PC-9 (cell line): ENCODE measurements at regions not wholly inside any gene's neighbourhood (a gene's known extent, or its start where the extent isn't known, plus 50 kb on each side); places are given as distances from the start of the nearest gene placed in this dataset.

Experiments used
- BruUV-seq: library from RNA; stranded (reverse); fragments of 400-500 nt; replicated peaks from 2 replicates; lab custom pipeline; 2021; lab: Mats Ljungman, UMichigan
- CTCF ChIA-PET: fragments of 300-600 bp; sonication (Branson Sonifier 250); formaldehyde crosslinking; loops from one replicate; lab custom pipeline; 2022; ENCODE audit warnings: antibody characterized with exemption; lab: Charles Lee
- POLR2A ChIA-PET: fragments of 300-600 bp; sonication (Branson Sonifier 250); formaldehyde crosslinking; loops from one replicate; lab custom pipeline; 2022; ENCODE audit warnings: antibody characterized with exemption; ENCODE audit not compliant: unreplicated experiment; lab: Charles Lee
- DNase-seq, 2 experiments: peaks; one replicate each; pipeline versions ENCODE4 v3.0.0 to v3.0.0-alpha.2; 2015 to 2022; ENCODE audit warnings: mixed read lengths in 1 of 2
- H2AFZ ChIP-seq: fragments of 200-600 bp; sonication (generic); 2 replicates; pipeline ENCODE4 v1.8.1; 2017; ENCODE audit warnings: antibody characterized with exemption
- H3F3A ChIP-seq: fragments of 200-600 bp; sonication (generic); 2 replicates; pipeline ENCODE4 v1.8.1; 2017; ENCODE audit warnings: antibody characterized with exemption, mild to moderate bottlenecking, low read depth; ENCODE audit not compliant: insufficient read depth
- H3K27ac ChIP-seq: fragments of 200-600 bp; sonication (generic); 2 replicates; pipeline ENCODE4 v1.6.1; 2016; ENCODE audit warnings: mixed run types
- H3K27me3 ChIP-seq: fragments of 200-600 bp; sonication (generic); 2 replicates; pipeline ENCODE4 v1.6.1; 2016; ENCODE audit warnings: low read depth, mixed run types; ENCODE audit not compliant: insufficient read depth
- H3K36me3 ChIP-seq: fragments of 200-600 bp; sonication (generic); 2 replicates; pipeline ENCODE4 v1.6.1; 2016; ENCODE audit warnings: low read depth, mixed run types
- H3K4me1 ChIP-seq: fragments of 200-600 bp; sonication (generic); replicated peaks from 2 replicates; pipeline ENCODE4 v1.6.1; 2016; ENCODE audit warnings: mixed run types; ENCODE audit not compliant: insufficient read depth
- H3K4me2 ChIP-seq: fragments of 200-600 bp; sonication (generic); 2 replicates; pipeline ENCODE4 v1.6.1; 2017; ENCODE audit warnings: mixed run types
- H3K4me3 ChIP-seq: fragments of 200-600 bp; sonication (generic); 2 replicates; pipeline ENCODE4 v1.6.1; 2016; ENCODE audit warnings: mixed run types
- H3K79me2 ChIP-seq: fragments of 200-600 bp; sonication (generic); 2 replicates; pipeline ENCODE4 v1.6.1; 2017; ENCODE audit warnings: low read depth, mixed run types
- H3K9me2 ChIP-seq: fragments of 200-600 bp; sonication (generic); 2 replicates; pipeline ENCODE4 v1.8.1; 2017; ENCODE audit warnings: mild to moderate bottlenecking; ENCODE audit not compliant: insufficient read depth
- H3K9me3 ChIP-seq: fragments of 200-600 bp; sonication (generic); 2 replicates; pipeline ENCODE4 v1.8.1; 2016; ENCODE audit warnings: low read depth; ENCODE audit not compliant: insufficient read depth
- H4K20me1 ChIP-seq: fragments of 200-600 bp; sonication (generic); 2 replicates; pipeline ENCODE4 v1.8.1; 2017; ENCODE audit not compliant: insufficient read depth
- EZH2 ChIP-seq: fragments of 200-600 bp; sonication (generic); IDR thresholded peaks from 2 replicates; pipeline ENCODE4 v1.8.0; 2017; ENCODE audit warnings: antibody characterized with exemption, low read depth
- intact Hi-C: fragments of 100-400 bp; cut with micrococcal nuclease; formaldehyde crosslinking; loops from one replicate; pipeline ENCODE4 v1.10.0; 2022; ENCODE audit not compliant: unreplicated experiment
- TF ChIP-seq, protein P1 (sequence below): fragments of 200-600 bp; sonication (generic); conservative IDR thresholded peaks from 2 replicates; pipeline ENCODE4 v1.6.1; 2017; ENCODE audit warnings: mixed run types, antibody characterized with exemption, mild to moderate bottlenecking, moderate library complexity

DNA sequence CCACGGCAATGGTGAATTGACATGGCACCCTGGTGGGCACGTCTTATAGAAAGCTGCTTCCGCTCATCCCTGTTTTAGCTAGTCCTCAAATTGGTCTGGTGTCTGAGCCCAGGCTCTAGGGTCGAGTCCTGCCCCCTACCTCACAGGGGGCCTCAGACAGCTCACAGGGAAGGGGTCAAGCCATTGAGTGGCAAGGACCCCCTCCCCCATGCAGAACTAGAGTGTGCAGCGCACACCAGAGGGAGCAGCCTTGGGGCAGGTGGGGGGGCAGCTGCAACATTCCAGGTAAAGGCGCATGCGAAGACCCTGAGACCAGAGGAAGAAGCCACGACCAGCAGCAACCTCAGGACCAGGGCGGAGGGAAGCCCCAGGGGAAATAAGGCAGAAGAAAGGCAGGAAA is 240.4 kb upstream of the PPP2R2D start:
- no TSS peak for BruUV-seq
- 0 out of 2 replicates have a peak, but pooled peaks cover 6% of the 10 kb centered on the region for H3K27me3 ChIP-seq
- no peak for TF ChIP-seq EZH2
- TF ChIP-seq, protein P1, sequence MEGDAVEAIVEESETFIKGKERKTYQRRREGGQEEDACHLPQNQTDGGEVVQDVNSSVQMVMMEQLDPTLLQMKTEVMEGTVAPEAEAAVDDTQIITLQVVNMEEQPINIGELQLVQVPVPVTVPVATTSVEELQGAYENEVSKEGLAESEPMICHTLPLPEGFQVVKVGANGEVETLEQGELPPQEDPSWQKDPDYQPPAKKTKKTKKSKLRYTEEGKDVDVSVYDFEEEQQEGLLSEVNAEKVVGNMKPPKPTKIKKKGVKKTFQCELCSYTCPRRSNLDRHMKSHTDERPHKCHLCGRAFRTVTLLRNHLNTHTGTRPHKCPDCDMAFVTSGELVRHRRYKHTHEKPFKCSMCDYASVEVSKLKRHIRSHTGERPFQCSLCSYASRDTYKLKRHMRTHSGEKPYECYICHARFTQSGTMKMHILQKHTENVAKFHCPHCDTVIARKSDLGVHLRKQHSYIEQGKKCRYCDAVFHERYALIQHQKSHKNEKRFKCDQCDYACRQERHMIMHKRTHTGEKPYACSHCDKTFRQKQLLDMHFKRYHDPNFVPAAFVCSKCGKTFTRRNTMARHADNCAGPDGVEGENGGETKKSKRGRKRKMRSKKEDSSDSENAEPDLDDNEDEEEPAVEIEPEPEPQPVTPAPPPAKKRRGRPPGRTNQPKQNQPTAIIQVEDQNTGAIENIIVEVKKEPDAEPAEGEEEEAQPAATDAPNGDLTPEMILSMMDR, result no peak
- no peak overlapping the region for H3K27ac ChIP-seq
- H3K9me2 ChIP-seq, result no peaks in the 10 kb centered on the region
- H3K9me3 ChIP-seq, result no peaks in the 10 kb centered on the region
- POLR2A ChIA-PET, result no interaction called here
- intact Hi-C loops, result no loop called here
- H3K36me3 ChIP-seq, result no peaks in the 10 kb centered on the region
- H3K4me2 ChIP-seq, result no peak overlapping the region
- H3K79me2 ChIP-seq, result no peaks in the 10 kb centered on the region
- H3F3A ChIP-seq, result no peaks in the 10 kb centered on the region
- DNase-seq, result no peak
- CTCF ChIA-PET, result no interaction called here
- no peaks in the 10 kb centered on the region for H3K4me1 ChIP-seq
- H2AFZ ChIP-seq, result no peak overlapping the region
- no peaks in the 10 kb centered on the region for H4K20me1 ChIP-seq
- H3K4me3 ChIP-seq, result no peak overlapping the region

DNA sequence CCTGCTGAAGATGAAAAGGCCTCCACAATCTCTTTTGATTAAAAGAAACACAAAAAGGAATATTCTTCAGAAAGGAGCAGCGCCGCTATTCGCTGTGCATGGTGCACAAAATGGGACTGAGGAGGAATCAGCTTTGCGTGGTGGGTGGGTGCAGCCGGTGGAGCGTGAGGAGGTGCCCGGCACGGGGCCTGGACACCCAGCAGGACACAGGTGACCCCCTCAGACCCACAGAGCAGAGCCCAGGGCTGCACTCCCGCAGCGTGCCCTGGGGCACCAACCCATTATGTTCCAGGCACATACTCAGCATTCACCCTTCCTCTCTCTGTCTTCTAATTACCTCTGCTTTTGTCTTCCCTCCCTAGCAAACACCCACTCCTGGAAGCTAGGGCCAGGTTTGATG is 238.0 kb upstream of the PPP2R2D start:
- no peak for TF ChIP-seq EZH2
- TF ChIP-seq, protein P1, result no peak
- BruUV-seq, result no TSS peak
- POLR2A ChIA-PET, result no interaction called here

DNA sequence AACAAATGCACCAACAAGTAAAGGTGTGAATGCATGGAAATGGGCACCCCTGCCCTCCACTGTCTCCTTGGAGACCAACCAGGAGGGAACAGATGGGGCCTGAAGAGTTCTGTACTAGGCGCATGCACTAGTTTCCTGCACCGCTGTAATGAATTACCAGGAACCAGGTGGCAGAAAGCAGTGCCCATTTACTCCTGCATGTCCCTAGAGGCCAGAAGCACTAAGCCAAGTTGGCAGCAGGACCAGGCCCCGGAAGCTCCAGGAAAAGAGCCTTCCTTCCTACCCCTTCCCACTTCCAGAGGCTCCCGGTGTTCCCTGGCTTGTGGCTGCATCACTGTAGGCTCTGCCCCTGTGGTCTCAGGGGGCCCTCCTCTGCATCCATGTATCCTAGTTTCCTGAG is 237.5 kb upstream of the PPP2R2D start:
- no TSS peak for BruUV-seq
- no peak for TF ChIP-seq EZH2
- TF ChIP-seq, protein P1, result no peak
- intact Hi-C loops, result no loop called here

More for the DNA sequence above, 238.0 kb upstream of the PPP2R2D start:
- H3K4me1 ChIP-seq, result no peaks in the 10 kb centered on the region
- H3K36me3 ChIP-seq, result no peaks in the 10 kb centered on the region
- DNase-seq, result no peak
- H3K9me2 ChIP-seq, result no peaks in the 10 kb centered on the region
- peaks cover 19% of the 10 kb centered on the region for H3K27me3 ChIP-seq
- H3K4me3 ChIP-seq, result no peak overlapping the region
- no peak overlapping the region for H3K4me2 ChIP-seq
- H4K20me1 ChIP-seq, result no peaks in the 10 kb centered on the region
- H3F3A ChIP-seq, result no peaks in the 10 kb centered on the region
- CTCF ChIA-PET, result no interaction called here
- no peaks in the 10 kb centered on the region for H3K9me3 ChIP-seq
- H3K27ac ChIP-seq, result no peak overlapping the region
- H2AFZ ChIP-seq, result no peak overlapping the region
- H3K79me2 ChIP-seq, result no peaks in the 10 kb centered on the region
- intact Hi-C loops, result no loop called here

More for the DNA sequence above, 237.5 kb upstream of the PPP2R2D start:
- Histone ChIP-seq H4K20me1 (no peaks in the 10 kb centered on the region), H3K4me3 (no peak overlapping the region), H3K79me2 (no peaks in the 10 kb centered on the region), H3K27me3 (peaks cover 23% of the 10 kb centered on the region), H3K27ac (no peak overlapping the region), H3F3A (no peaks in the 10 kb centered on the region), H3K36me3 (no peaks in the 10 kb centered on the region), H3K4me1 (no peaks in the 10 kb centered on the region), H3K9me3 (no peaks in the 10 kb centered on the region), H3K9me2 (no peaks in the 10 kb centered on the region), H3K4me2 (no peak overlapping the region), H2AFZ (no peak overlapping the region)
- CTCF ChIA-PET, result no interaction called here
- DNase-seq, result no peak
- POLR2A ChIA-PET, result no interaction called here
